ENCODE measurements at regions not wholly inside any gene's neighbourhood (a gene's known extent, or its start where the extent isn't known, plus 50 kb on each side); places are given as distances from the start of the nearest gene placed in this dataset.

GRCh38 chr18:60113396-60113795 is 213.6 kb downstream of the PMAIP1 start:
- Histone ChIP-seq H4K8ac (ENCODE audit: low read depth, low read length) (no peak overlapping the region), H2BK120ac (ENCODE audit: insufficient read depth, low read length, poor library complexity) (no peak overlapping the region), H3K4me3 (ENCODE audit: low read depth, low read length) (no peak overlapping the region), H3K18ac (ENCODE audit: low read length) (no peak overlapping the region), H2AK5ac (ENCODE audit: low read length) (no peak overlapping the region), H4K12ac (ENCODE audit: low read depth, low read length) (no peak overlapping the region), H3K9me3 (ENCODE audit: insufficient read depth, low read depth, low read length) (no peaks in the 10 kb centered on the region), H4K91ac (ENCODE audit: low read depth, low read length) (no peak overlapping the region), H3K27me3 (ENCODE audit: insufficient read depth, low read length) (no peaks in the 10 kb centered on the region), H3K4me1 (ENCODE audit: control insufficient read depth in 1 of 2, insufficient read depth in 2 of 2, low read length in 2 of 2) (no peaks in the 10 kb centered on the region), H3K79me1 (ENCODE audit: low read length) (no peaks in the 10 kb centered on the region), H3K4me2 (ENCODE audit: low read length) (no peak overlapping the region), H3K23ac (ENCODE audit: low read length) (no peak overlapping the region), H2BK5ac (ENCODE audit: low read depth, low read length, poor library complexity) (no peak overlapping the region), H3K79me2 (ENCODE audit: control insufficient read depth, insufficient read depth, low read length, poor library complexity) (no peaks in the 10 kb centered on the region), H2AFZ (ENCODE audit: insufficient read depth, low read length, poor library complexity) (no peak overlapping the region), H2BK12ac (ENCODE audit: low read length) (no peak overlapping the region), H3K36me3 (ENCODE audit: control insufficient read depth in 1 of 2, insufficient read depth in 2 of 2, low read length in 2 of 2) (no peaks in the 10 kb centered on the region), H3K4ac (ENCODE audit: low read depth, low read length) (no peak overlapping the region), H3K14ac (ENCODE audit: low read length) (no peak overlapping the region), H3K9ac (ENCODE audit: low read length) (no peak overlapping the region), H3K27ac (ENCODE audit: low read depth, low read length) (no peak overlapping the region)
- DNase-seq, result no peak

- H2AFZ ChIP-seq (ENCODE audit: insufficient read depth, low read length, poor library complexity), result no peak overlapping the region
- H2BK120ac ChIP-seq (ENCODE audit: insufficient read depth, low read length, poor library complexity), result no peak overlapping the region
- H3K23ac ChIP-seq (ENCODE audit: low read length), result no peak overlapping the region
- no peak for DNase-seq
- no peak overlapping the region for H4K8ac ChIP-seq (ENCODE audit: low read depth, low read length)
- no peak overlapping the region for H3K4ac ChIP-seq (ENCODE audit: low read depth, low read length)
- no peaks in the 10 kb centered on the region for H3K79me1 ChIP-seq (ENCODE audit: low read length)
- no peaks in the 10 kb centered on the region for H3K36me3 ChIP-seq (ENCODE audit: control insufficient read depth in 1 of 2, insufficient read depth in 2 of 2, low read length in 2 of 2)
- H3K14ac ChIP-seq (ENCODE audit: low read length), result no peak overlapping the region
- H3K27me3 ChIP-seq (ENCODE audit: insufficient read depth, low read length), result no peaks in the 10 kb centered on the region
- H3K79me2 ChIP-seq (ENCODE audit: control insufficient read depth, insufficient read depth, low read length, poor library complexity), result no peaks in the 10 kb centered on the region
- no peak overlapping the region for H3K4me2 ChIP-seq (ENCODE audit: low read length)
- no CpG with 5 or more reads among the region's 5 CpGs for WGBS (ENCODE audit: extremely low coverage, insufficient coverage, insufficient read length)
- no peak overlapping the region for H2AK5ac ChIP-seq (ENCODE audit: low read length)
- no peak overlapping the region for H4K12ac ChIP-seq (ENCODE audit: low read depth, low read length)
- no peaks in the 10 kb centered on the region for H3K4me1 ChIP-seq (ENCODE audit: control insufficient read depth in 1 of 2, insufficient read depth in 2 of 2, low read length in 2 of 2)
- H2BK12ac ChIP-seq (ENCODE audit: low read length), result no peak overlapping the region
- no peak overlapping the region for H2BK5ac ChIP-seq (ENCODE audit: low read depth, low read length, poor library complexity)
- no peak overlapping the region for H3K4me3 ChIP-seq (ENCODE audit: low read depth, low read length)
- no peak overlapping the region for H3K9ac ChIP-seq (ENCODE audit: low read length)
- no peak overlapping the region for H4K91ac ChIP-seq (ENCODE audit: low read depth, low read length)
- no peak overlapping the region for H3K27ac ChIP-seq (ENCODE audit: low read depth, low read length)
- no peaks in the 10 kb centered on the region for H3K9me3 ChIP-seq (ENCODE audit: insufficient read depth, low read depth, low read length)
- no peak overlapping the region for H3K18ac ChIP-seq (ENCODE audit: low read length)
Observed at GRCh38 chr18:60112369-60112768, 212.6 kb downstream of the PMAIP1 start.

GRCh38 chr18:60111525-60111924 is 211.7 kb downstream of the PMAIP1 start:
- Histone ChIP-seq H3K4me1 (ENCODE audit: control insufficient read depth in 1 of 2, insufficient read depth in 2 of 2, low read length in 2 of 2) (no peaks in the 10 kb centered on the region), H3K9me3 (ENCODE audit: insufficient read depth, low read depth, low read length) (no peaks in the 10 kb centered on the region), H3K18ac (ENCODE audit: low read length) (no peak overlapping the region), H3K36me3 (ENCODE audit: control insufficient read depth in 1 of 2, insufficient read depth in 2 of 2, low read length in 2 of 2) (no peaks in the 10 kb centered on the region), H3K79me1 (ENCODE audit: low read length) (no peaks in the 10 kb centered on the region), H3K27me3 (ENCODE audit: insufficient read depth, low read length) (no peaks in the 10 kb centered on the region), H3K9ac (ENCODE audit: low read length) (no peak overlapping the region), H3K27ac (ENCODE audit: low read depth, low read length) (no peak overlapping the region), H3K23ac (ENCODE audit: low read length) (no peak overlapping the region), H3K4me3 (ENCODE audit: low read depth, low read length) (no peak overlapping the region), H2AFZ (ENCODE audit: insufficient read depth, low read length, poor library complexity) (no peak overlapping the region), H2AK5ac (ENCODE audit: low read length) (no peak overlapping the region), H4K91ac (ENCODE audit: low read depth, low read length) (no peak overlapping the region), H2BK12ac (ENCODE audit: low read length) (no peak overlapping the region), H4K12ac (ENCODE audit: low read depth, low read length) (no peak overlapping the region), H3K14ac (ENCODE audit: low read length) (no peak overlapping the region), H3K4ac (ENCODE audit: low read depth, low read length) (no peak overlapping the region), H3K79me2 (ENCODE audit: control insufficient read depth, insufficient read depth, low read length, poor library complexity) (no peaks in the 10 kb centered on the region), H2BK120ac (ENCODE audit: insufficient read depth, low read length, poor library complexity) (no peak overlapping the region), H4K8ac (ENCODE audit: low read depth, low read length) (no peak overlapping the region), H3K4me2 (ENCODE audit: low read length) (no peak overlapping the region), H2BK5ac (ENCODE audit: low read depth, low read length, poor library complexity) (no peak overlapping the region)
- WGBS (ENCODE audit: extremely low coverage, insufficient coverage, insufficient read length), result no CpG with 5 or more reads among the region's 2 CpGs
- no peak for DNase-seq

- no peak overlapping the region for H2AK5ac ChIP-seq (ENCODE audit: low read length)
- no CpG with 5 or more reads among the region's 1 CpG for WGBS (ENCODE audit: extremely low coverage, insufficient coverage, insufficient read length)
- no peaks in the 10 kb centered on the region for H3K79me1 ChIP-seq (ENCODE audit: low read length)
Observed at GRCh38 chr18:60110836-60111235, 211.0 kb downstream of the PMAIP1 start.

More at GRCh38 chr18:60110836-60111235, 211.0 kb downstream of the PMAIP1 start:
- Histone ChIP-seq H3K9ac (ENCODE audit: low read length) (no peak overlapping the region), H3K4me1 (ENCODE audit: control insufficient read depth in 1 of 2, insufficient read depth in 2 of 2, low read length in 2 of 2) (no peaks in the 10 kb centered on the region), H4K91ac (ENCODE audit: low read depth, low read length) (no peak overlapping the region), H3K14ac (ENCODE audit: low read length) (no peak overlapping the region), H2AFZ (ENCODE audit: insufficient read depth, low read length, poor library complexity) (no peak overlapping the region), H3K4me3 (ENCODE audit: low read depth, low read length) (no peak overlapping the region), H3K36me3 (ENCODE audit: control insufficient read depth in 1 of 2, insufficient read depth in 2 of 2, low read length in 2 of 2) (no peaks in the 10 kb centered on the region), H2BK12ac (ENCODE audit: low read length) (no peak overlapping the region), H3K27me3 (ENCODE audit: insufficient read depth, low read length) (no peaks in the 10 kb centered on the region), H3K4me2 (ENCODE audit: low read length) (no peak overlapping the region), H3K18ac (ENCODE audit: low read length) (no peak overlapping the region), H2BK120ac (ENCODE audit: insufficient read depth, low read length, poor library complexity) (no peak overlapping the region), H3K4ac (ENCODE audit: low read depth, low read length) (no peak overlapping the region), H2BK5ac (ENCODE audit: low read depth, low read length, poor library complexity) (no peak overlapping the region), H3K27ac (ENCODE audit: low read depth, low read length) (no peak overlapping the region), H3K9me3 (ENCODE audit: insufficient read depth, low read depth, low read length) (no peaks in the 10 kb centered on the region), H4K12ac (ENCODE audit: low read depth, low read length) (no peak overlapping the region), H3K23ac (ENCODE audit: low read length) (no peak overlapping the region), H4K8ac (ENCODE audit: low read depth, low read length) (no peak overlapping the region), H3K79me2 (ENCODE audit: control insufficient read depth, insufficient read depth, low read length, poor library complexity) (no peaks in the 10 kb centered on the region)
- DNase-seq, result no peak

Data from trophoblast cell (in vitro differentiated cells and primary cell).